Breast epithelium (tissue), 3 donors: ENCODE measurements at regions not wholly inside any gene's neighbourhood (a gene's known extent, or its start where the extent isn't known, plus 50 kb on each side); places are given as distances from the start of the nearest gene placed in this dataset.

Experiments used
- POLR2A ChIP-seq: fragments of 450-650 bp; IDR thresholded peaks from one replicate; pipeline ENCODE4 v1.6.1; 2016; ENCODE audit warnings: antibody characterized with exemption, mild to moderate bottlenecking, moderate library complexity
- POLR2AphosphoS5 ChIP-seq, 3 donors: sonication (generic); formaldehyde crosslinking; IDR thresholded peaks; one replicate each; pipeline ENCODE4 v1.6.1; 2017; ENCODE audit warnings: antibody characterized with exemption in 3 of 3
- TF ChIP-seq, protein P1 (sequence below), 3 donors: fragments of 450-650 bp; IDR thresholded peaks; one replicate each; pipeline ENCODE4 v1.5.1; 2016 to 2017; ENCODE audit warnings: antibody characterized with exemption in 3 of 3, mild to moderate bottlenecking in 3 of 3, moderate library complexity in 3 of 3

DNA sequence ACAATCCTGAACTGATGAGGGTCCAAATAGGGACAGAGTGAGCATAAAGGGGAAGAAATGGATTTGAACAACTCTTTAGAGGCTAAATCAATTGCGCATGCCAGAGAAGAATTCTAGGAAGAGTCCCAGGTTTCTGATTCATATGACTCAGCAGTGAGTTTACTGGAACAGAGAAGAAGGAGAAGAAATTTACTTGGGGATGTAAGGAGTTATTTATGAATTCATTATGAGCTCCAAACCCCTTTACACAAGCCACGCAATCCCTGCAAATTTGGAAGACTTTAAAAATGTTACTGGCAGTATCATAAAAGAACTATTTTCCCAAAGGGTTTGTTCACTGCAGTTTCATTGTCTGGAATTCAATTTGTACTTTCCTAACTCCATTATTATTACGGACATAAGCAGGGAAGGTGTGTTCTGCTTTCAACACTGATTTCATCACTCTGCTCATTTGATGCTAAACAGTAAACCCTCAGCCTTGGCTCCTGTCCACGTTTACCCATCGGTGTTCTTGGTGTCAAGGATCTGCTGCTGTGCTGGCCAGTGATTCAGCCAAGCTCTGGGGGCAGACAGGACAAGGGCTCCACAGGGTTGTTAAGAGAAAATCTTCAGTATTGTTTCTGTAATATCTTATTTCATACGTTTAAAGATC lies 273.7 kb downstream of the HNRNPD start:
- TF ChIP-seq, protein P1, sequence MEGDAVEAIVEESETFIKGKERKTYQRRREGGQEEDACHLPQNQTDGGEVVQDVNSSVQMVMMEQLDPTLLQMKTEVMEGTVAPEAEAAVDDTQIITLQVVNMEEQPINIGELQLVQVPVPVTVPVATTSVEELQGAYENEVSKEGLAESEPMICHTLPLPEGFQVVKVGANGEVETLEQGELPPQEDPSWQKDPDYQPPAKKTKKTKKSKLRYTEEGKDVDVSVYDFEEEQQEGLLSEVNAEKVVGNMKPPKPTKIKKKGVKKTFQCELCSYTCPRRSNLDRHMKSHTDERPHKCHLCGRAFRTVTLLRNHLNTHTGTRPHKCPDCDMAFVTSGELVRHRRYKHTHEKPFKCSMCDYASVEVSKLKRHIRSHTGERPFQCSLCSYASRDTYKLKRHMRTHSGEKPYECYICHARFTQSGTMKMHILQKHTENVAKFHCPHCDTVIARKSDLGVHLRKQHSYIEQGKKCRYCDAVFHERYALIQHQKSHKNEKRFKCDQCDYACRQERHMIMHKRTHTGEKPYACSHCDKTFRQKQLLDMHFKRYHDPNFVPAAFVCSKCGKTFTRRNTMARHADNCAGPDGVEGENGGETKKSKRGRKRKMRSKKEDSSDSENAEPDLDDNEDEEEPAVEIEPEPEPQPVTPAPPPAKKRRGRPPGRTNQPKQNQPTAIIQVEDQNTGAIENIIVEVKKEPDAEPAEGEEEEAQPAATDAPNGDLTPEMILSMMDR (IDR thresholded peaks at IDR 0.05) = no peak
- no peak for TF ChIP-seq POLR2A
- TF ChIP-seq POLR2AphosphoS5 (IDR thresholded peaks at IDR 0.05) = no peak
